GM12878 (cell line): ENCODE measurements at regions not wholly inside any gene's neighbourhood (a gene's known extent, or its start where the extent isn't known, plus 50 kb on each side); places are given as distances from the start of the nearest gene placed in this dataset.

ENCODE experiments used
- FOXK2 ChIP-seq: fragments of 450-650 bp; IDR thresholded peaks from 2 replicates; pipeline ENCODE4 v1.6.1; 2017; ENCODE audit warnings: mild to moderate bottlenecking, moderate library complexity
- HCFC1 ChIP-seq: fragments of 150-350 bp; IDR thresholded peaks from 2 replicates; pipeline ENCODE4 v1.6.1; 2014; ENCODE audit warnings: low read length
- KLF5 ChIP-seq: fragments of 450-650 bp; IDR thresholded peaks from 2 replicates; pipeline ENCODE4 v1.6.1; 2014; ENCODE audit warnings: mild to moderate bottlenecking; ENCODE audit not compliant: partially characterized antibody
- MYB ChIP-seq: fragments of 150-350 bp; IDR thresholded peaks from 2 replicates; pipeline ENCODE4 v1.6.1; 2014; ENCODE audit warnings: mild to moderate bottlenecking, low read depth, low read length, borderline replicate concordance
- NFIC ChIP-seq: IDR thresholded peaks from 2 replicates; pipeline ENCODE4 v1.6.1; 2012; ENCODE audit warnings: low read depth, mild to moderate bottlenecking, inconsistent platforms, low read length, moderate library complexity
- PML ChIP-seq: IDR thresholded peaks from 2 replicates; pipeline ENCODE4 v1.6.1; 2012; ENCODE audit warnings: low read length, inconsistent platforms
- RCOR1 ChIP-seq: conservative IDR thresholded peaks from 2 replicates; pipeline ENCODE4 v1.6.1; 2012; ENCODE audit warnings: low read depth, low read length, improper control_type of control experiment
- SMAD1 ChIP-seq: fragments of 450-650 bp; IDR thresholded peaks from 2 replicates; pipeline ENCODE4 v1.6.1; 2018; ENCODE audit warnings: mild to moderate bottlenecking, low read depth; ENCODE audit not compliant: partially characterized antibody
- SPI1 ChIP-seq: IDR thresholded peaks from 2 replicates; pipeline ENCODE4 v1.6.1; 2011; ENCODE audit warnings: low read depth, mild to moderate bottlenecking, low read length, moderate library complexity, borderline replicate concordance; ENCODE audit not compliant: insufficient read depth
- TARDBP ChIP-seq: IDR thresholded peaks from 2 replicates; pipeline ENCODE4 v1.6.1; 2016; ENCODE audit warnings: borderline replicate concordance
- TF ChIP-seq, protein P1 (sequence below): fragments of 450-650 bp; conservative IDR thresholded peaks from 2 replicates; pipeline ENCODE4 v1.6.1; 2017; ENCODE audit warnings: mild to moderate bottlenecking, moderate library complexity
- TF ChIP-seq, protein P2 (sequence below): fragments of 450-650 bp; IDR thresholded peaks from 2 replicates; pipeline ENCODE4 v1.6.1; 2017; ENCODE audit warnings: borderline replicate concordance
- TF ChIP-seq, protein P3 (sequence below): fragments of 450-650 bp; IDR thresholded peaks from 2 replicates; pipeline ENCODE4 v1.6.1; 2016; ENCODE audit warnings: mild to moderate bottlenecking, moderate library complexity, borderline replicate concordance

DNA sequence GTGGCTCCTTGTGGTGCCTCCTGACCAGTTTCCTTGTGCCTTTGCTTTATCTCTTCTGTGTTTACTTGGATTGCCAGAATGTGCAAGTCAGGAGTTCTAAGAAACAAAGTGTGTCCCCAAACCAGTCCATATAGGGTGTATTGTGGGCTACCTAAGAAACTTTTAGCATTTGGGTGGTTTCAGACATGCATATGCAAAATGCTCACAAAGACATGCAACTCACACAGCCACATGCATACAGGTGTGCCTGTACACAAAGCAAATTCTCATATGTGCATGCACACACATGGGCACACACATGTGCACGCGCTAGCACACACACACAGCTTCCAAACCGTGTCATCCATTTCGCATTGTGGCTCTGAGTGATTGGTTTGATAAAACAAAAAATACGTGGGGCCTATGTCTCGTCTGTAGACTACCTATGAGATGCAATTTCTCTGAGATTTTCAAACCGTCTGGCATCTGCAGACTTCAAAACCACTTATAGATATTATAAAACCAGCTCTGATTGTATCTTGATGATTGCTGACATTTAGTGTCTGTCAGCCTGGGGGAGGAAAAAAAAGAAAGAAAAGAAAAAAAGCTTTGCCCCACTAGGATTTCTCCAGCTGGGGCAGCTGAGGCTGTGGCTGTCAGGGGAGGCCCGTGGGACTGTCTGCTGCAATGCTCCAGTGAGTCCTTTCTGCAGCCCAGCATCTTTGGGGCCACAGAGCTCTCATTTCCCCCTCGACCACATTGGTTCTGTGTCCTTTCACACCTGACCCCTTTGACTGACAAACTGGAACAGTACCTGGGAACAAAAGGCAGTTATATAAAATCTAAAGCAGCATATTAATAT lies 556.1 kb downstream of the CMPK2 start (continued):
- TF ChIP-seq, protein P1, sequence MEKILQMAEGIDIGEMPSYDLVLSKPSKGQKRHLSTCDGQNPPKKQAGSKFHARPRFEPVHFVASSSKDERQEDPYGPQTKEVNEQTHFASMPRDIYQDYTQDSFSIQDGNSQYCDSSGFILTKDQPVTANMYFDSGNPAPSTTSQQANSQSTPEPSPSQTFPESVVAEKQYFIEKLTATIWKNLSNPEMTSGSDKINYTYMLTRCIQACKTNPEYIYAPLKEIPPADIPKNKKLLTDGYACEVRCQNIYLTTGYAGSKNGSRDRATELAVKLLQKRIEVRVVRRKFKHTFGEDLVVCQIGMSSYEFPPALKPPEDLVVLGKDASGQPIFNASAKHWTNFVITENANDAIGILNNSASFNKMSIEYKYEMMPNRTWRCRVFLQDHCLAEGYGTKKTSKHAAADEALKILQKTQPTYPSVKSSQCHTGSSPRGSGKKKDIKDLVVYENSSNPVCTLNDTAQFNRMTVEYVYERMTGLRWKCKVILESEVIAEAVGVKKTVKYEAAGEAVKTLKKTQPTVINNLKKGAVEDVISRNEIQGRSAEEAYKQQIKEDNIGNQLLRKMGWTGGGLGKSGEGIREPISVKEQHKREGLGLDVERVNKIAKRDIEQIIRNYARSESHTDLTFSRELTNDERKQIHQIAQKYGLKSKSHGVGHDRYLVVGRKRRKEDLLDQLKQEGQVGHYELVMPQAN = no peak
- TF ChIP-seq SPI1 (no peak), KLF5 (no peak), RCOR1 (no peak), HCFC1 (no peak), MYB (no peak), PML (no peak), TARDBP (no peak), FOXK2 (no peak), NFIC (peak; percentile 60), SMAD1 (no peak)
- TF ChIP-seq, protein P2, sequence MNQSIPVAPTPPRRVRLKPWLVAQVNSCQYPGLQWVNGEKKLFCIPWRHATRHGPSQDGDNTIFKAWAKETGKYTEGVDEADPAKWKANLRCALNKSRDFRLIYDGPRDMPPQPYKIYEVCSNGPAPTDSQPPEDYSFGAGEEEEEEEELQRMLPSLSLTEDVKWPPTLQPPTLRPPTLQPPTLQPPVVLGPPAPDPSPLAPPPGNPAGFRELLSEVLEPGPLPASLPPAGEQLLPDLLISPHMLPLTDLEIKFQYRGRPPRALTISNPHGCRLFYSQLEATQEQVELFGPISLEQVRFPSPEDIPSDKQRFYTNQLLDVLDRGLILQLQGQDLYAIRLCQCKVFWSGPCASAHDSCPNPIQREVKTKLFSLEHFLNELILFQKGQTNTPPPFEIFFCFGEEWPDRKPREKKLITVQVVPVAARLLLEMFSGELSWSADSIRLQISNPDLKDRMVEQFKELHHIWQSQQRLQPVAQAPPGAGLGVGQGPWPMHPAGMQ = no peak
- TF ChIP-seq, protein P3, sequence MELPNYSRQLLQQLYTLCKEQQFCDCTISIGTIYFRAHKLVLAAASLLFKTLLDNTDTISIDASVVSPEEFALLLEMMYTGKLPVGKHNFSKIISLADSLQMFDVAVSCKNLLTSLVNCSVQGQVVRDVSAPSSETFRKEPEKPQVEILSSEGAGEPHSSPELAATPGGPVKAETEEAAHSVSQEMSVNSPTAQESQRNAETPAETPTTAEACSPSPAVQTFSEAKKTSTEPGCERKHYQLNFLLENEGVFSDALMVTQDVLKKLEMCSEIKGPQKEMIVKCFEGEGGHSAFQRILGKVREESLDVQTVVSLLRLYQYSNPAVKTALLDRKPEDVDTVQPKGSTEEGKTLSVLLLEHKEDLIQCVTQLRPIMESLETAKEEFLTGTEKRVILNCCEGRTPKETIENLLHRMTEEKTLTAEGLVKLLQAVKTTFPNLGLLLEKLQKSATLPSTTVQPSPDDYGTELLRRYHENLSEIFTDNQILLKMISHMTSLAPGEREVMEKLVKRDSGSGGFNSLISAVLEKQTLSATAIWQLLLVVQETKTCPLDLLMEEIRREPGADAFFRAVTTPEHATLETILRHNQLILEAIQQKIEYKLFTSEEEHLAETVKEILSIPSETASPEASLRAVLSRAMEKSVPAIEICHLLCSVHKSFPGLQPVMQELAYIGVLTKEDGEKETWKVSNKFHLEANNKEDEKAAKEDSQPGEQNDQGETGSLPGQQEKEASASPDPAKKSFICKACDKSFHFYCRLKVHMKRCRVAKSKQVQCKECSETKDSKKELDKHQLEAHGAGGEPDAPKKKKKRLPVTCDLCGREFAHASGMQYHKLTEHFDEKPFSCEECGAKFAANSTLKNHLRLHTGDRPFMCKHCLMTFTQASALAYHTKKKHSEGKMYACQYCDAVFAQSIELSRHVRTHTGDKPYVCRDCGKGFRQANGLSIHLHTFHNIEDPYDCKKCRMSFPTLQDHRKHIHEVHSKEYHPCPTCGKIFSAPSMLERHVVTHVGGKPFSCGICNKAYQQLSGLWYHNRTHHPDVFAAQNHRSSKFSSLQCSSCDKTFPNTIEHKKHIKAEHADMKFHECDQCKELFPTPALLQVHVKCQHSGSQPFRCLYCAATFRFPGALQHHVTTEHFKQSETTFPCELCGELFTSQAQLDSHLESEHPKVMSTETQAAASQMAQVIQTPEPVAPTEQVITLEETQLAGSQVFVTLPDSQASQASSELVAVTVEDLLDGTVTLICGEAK = no peak
- TF ChIP-seq, all 136 proteins: peak for 22
